Vagina (tissue), 2 donors: ENCODE measurements at regions not wholly inside any gene's neighbourhood (a gene's known extent, or its start where the extent isn't known, plus 50 kb on each side); places are given as distances from the start of the nearest gene placed in this dataset.

Source experiments
- POLR2A ChIP-seq, 2 donors: fragments of 450-650 bp; IDR thresholded peaks; one replicate each; pipeline ENCODE4 v1.6.1; 2017; ENCODE audit warnings: antibody characterized with exemption in 2 of 2, mild to moderate bottlenecking in 2 of 2, moderate library complexity in 2 of 2
- POLR2AphosphoS5 ChIP-seq, 2 donors: sonication (generic); formaldehyde crosslinking; IDR thresholded peaks; one replicate each; pipeline ENCODE4 v1.9.0; 2017; ENCODE audit warnings: antibody characterized with exemption in 2 of 2, mild to moderate bottlenecking in 2 of 2, low read depth in 1 of 2; ENCODE audit not compliant: insufficient read depth in 1 of 2
- TF ChIP-seq, protein P1 (sequence below), 3 experiments: fragments of 450-650 bp in 2 of 3; fragments of 200-600 bp in 1 of 3; sonication (generic) in 1 of 3; IDR thresholded peaks; one replicate each; pipeline ENCODE4 v1.5.1; 2017 to 2019; ENCODE audit warnings: antibody characterized with exemption in 3 of 3, mild to moderate bottlenecking in 2 of 3, moderate library complexity in 2 of 3

DNA sequence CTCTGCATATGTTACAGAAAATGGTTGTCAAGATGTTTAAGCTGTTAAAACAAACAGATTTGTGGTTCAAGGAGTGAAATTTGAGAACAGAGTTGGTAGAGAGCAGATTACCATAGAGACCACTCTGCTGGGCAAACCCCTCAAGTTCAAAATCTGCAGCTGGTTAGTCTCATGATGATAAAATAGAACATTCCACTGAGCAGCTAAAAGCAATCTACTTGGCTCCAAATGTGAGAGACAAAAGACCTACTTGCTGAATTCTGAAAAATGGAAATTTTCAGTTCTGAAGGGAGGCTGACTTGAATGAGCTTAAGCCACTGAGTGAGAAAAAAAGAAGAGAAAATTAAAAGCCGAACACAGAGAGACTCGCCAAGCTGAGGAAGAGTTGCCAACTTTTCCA lies 519.3 kb downstream of the NOVA1 start:
- TF ChIP-seq, protein P1, sequence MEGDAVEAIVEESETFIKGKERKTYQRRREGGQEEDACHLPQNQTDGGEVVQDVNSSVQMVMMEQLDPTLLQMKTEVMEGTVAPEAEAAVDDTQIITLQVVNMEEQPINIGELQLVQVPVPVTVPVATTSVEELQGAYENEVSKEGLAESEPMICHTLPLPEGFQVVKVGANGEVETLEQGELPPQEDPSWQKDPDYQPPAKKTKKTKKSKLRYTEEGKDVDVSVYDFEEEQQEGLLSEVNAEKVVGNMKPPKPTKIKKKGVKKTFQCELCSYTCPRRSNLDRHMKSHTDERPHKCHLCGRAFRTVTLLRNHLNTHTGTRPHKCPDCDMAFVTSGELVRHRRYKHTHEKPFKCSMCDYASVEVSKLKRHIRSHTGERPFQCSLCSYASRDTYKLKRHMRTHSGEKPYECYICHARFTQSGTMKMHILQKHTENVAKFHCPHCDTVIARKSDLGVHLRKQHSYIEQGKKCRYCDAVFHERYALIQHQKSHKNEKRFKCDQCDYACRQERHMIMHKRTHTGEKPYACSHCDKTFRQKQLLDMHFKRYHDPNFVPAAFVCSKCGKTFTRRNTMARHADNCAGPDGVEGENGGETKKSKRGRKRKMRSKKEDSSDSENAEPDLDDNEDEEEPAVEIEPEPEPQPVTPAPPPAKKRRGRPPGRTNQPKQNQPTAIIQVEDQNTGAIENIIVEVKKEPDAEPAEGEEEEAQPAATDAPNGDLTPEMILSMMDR (IDR thresholded peaks at IDR 0.05) = no peak
- TF ChIP-seq POLR2A (IDR thresholded peaks at IDR 0.05) (no peak), POLR2AphosphoS5 (IDR thresholded peaks at IDR 0.05; ENCODE audit: insufficient read depth in 1 of 2, low read depth in 1 of 2) (no peak)
